GM23338 (cell line): ENCODE measurements at regions not wholly inside any gene's neighbourhood (a gene's known extent, or its start where the extent isn't known, plus 50 kb on each side); places are given as distances from the start of the nearest gene placed in this dataset.

ENCODE experiments used
- ATAC-seq: fragments of 200-7000 bp; cut with Tn5 transposase; 3 replicates; pipeline ENCODE4 v1.9.1; 2020
- DNase-seq: peaks from one replicate; pipeline ENCODE4 v3.0.0-alpha.2; 2015; ENCODE audit warnings: low spot score
- H2AFZ ChIP-seq: fragments of 200-600 bp; sonication (generic); 2 replicates; pipeline ENCODE4 v1.8.0; 2016; ENCODE audit warnings: antibody characterized with exemption, mild to moderate bottlenecking, moderate library complexity
- H3F3A ChIP-seq: fragments of 200-600 bp; sonication (generic); replicated peaks from 2 replicates; pipeline ENCODE4 v1.8.0; 2017; ENCODE audit warnings: antibody characterized with exemption, mixed run types, low read depth
- H3K27ac ChIP-seq: fragments of 200-600 bp; sonication (generic); 2 replicates; pipeline ENCODE4 v1.6.1; 2016; ENCODE audit warnings: low read depth
- H3K27me3 ChIP-seq: fragments of 200-600 bp; sonication (generic); 2 replicates; pipeline ENCODE4 v1.8.0; 2016; ENCODE audit warnings: mild to moderate bottlenecking, mixed run types, moderate library complexity; ENCODE audit not compliant: insufficient read depth
- H3K36me3 ChIP-seq: fragments of 200-600 bp; sonication (generic); 2 replicates; pipeline ENCODE4 v1.8.0; 2016; ENCODE audit warnings: mild to moderate bottlenecking; ENCODE audit not compliant: insufficient read depth
- H3K4me1 ChIP-seq: fragments of 200-600 bp; sonication (generic); 2 replicates; pipeline ENCODE4 v1.8.0; 2016; ENCODE audit warnings: mild to moderate bottlenecking, moderate library complexity; ENCODE audit not compliant: insufficient read depth
- H3K4me2 ChIP-seq: fragments of 200-600 bp; sonication (generic); 2 replicates; pipeline ENCODE4 v1.7.1; 2017; ENCODE audit warnings: mixed run types
- H3K4me3 ChIP-seq: fragments of 200-600 bp; sonication (generic); 2 replicates; pipeline ENCODE4 v1.6.1; 2016; ENCODE audit warnings: mixed run types
- H3K79me2 ChIP-seq: fragments of 200-600 bp; sonication (generic); replicated peaks from 2 replicates; pipeline ENCODE4 v1.8.0; 2017; ENCODE audit warnings: mild to moderate bottlenecking; ENCODE audit not compliant: insufficient read depth
- H3K9me2 ChIP-seq: fragments of 200-600 bp; sonication (generic); 2 replicates; pipeline ENCODE4 v1.8.0; 2017; ENCODE audit not compliant: insufficient read depth
- H4K20me1 ChIP-seq: fragments of 200-600 bp; sonication (generic); replicated peaks from 2 replicates; pipeline ENCODE4 v1.8.0; 2017; ENCODE audit warnings: mild to moderate bottlenecking; ENCODE audit not compliant: insufficient read depth
- H3K27ac Mint-ChIP-seq: 2 replicates; pipeline ENCODE4 v1.8.0; 2020; ENCODE audit warnings: inconsistent platforms, mild to moderate bottlenecking, moderate library complexity, mixed read lengths
- H3K27me3 Mint-ChIP-seq: 3 replicates; pipeline ENCODE4 v1.8.0; 2022; ENCODE audit warnings: low read depth, mild to moderate bottlenecking, moderate library complexity, mixed read lengths, inconsistent platforms; ENCODE audit not compliant: insufficient read depth, poor library complexity
- H3K36me3 Mint-ChIP-seq: 3 replicates; pipeline ENCODE4 v1.8.0; 2021; ENCODE audit warnings: low read depth, mild to moderate bottlenecking, inconsistent platforms, moderate library complexity, mixed read lengths
- H3K4me1 Mint-ChIP-seq: 3 replicates; pipeline ENCODE4 v1.8.0; 2020; ENCODE audit warnings: mild to moderate bottlenecking, inconsistent platforms, mixed read lengths
- H3K4me3 Mint-ChIP-seq: 3 replicates; pipeline ENCODE4 v1.8.0; 2021; ENCODE audit warnings: moderate library complexity, mild to moderate bottlenecking, inconsistent platforms, mixed read lengths
- H3K9me3 Mint-ChIP-seq: 3 replicates; pipeline ENCODE4 v1.8.0; 2020; ENCODE audit warnings: moderate library complexity, mild to moderate bottlenecking, inconsistent platforms, mixed read lengths
- CREB1 ChIP-seq: fragments of 250-450 bp; sonication (Bioruptor Pico); IDR thresholded peaks from 2 replicates; pipeline ENCODE4 v1.5.0; 2020; ENCODE audit warnings: low read depth, mild to moderate bottlenecking, moderate library complexity
- CTCF ChIP-seq, 2 experiments: fragments of 200-600 bp in 1 of 2; sonication (generic) in 1 of 2; conservative IDR thresholded peaks; 2 replicates each; pipeline versions ENCODE4 v1.5.1 to v1.6.1; 2016 to 2017; ENCODE audit warnings: antibody characterized with exemption in 2 of 2, low read depth in 2 of 2, mild to moderate bottlenecking in 2 of 2, moderate library complexity in 1 of 2
- ETS1 ChIP-seq: IDR thresholded peaks from 2 replicates; pipeline ENCODE4 v1.6.1; 2016; ENCODE audit warnings: antibody characterized with exemption
- EZH2 ChIP-seq: fragments of 200-600 bp; sonication (generic); IDR thresholded peaks from one replicate; pipeline ENCODE4 v1.8.0; 2017; ENCODE audit warnings: antibody characterized with exemption, mild to moderate bottlenecking, low read depth; ENCODE audit not compliant: unreplicated experiment
- EZH2phosphoT487 ChIP-seq: fragments of 200-600 bp; sonication (generic); IDR thresholded peaks from one replicate; pipeline ENCODE4 v1.8.1; 2018; ENCODE audit warnings: antibody characterized with exemption; ENCODE audit not compliant: unreplicated experiment
- JUNB ChIP-seq: IDR thresholded peaks from one replicate; pipeline ENCODE4 v1.6.1; 2016; ENCODE audit warnings: antibody characterized with exemption; ENCODE audit not compliant: unreplicated experiment
- NANOG ChIP-seq: IDR thresholded peaks from 2 replicates; pipeline ENCODE4 v1.6.1; 2016; ENCODE audit warnings: antibody characterized with exemption, borderline replicate concordance
- POLR2AphosphoS5 ChIP-seq: IDR thresholded peaks from 2 replicates; pipeline ENCODE4 v1.6.1; 2016; ENCODE audit warnings: antibody characterized with exemption, low read depth
- REST ChIP-seq: IDR thresholded peaks from one replicate; pipeline ENCODE4 v1.6.1; 2018; ENCODE audit warnings: antibody characterized with exemption; ENCODE audit not compliant: unreplicated experiment
- STAT1 ChIP-seq: IDR thresholded peaks from one replicate; pipeline ENCODE4 v1.6.1; 2016; ENCODE audit warnings: antibody characterized with exemption; ENCODE audit not compliant: unreplicated experiment
- ZNF114 ChIP-seq: fragments of 250-450 bp; sonication (Bioruptor Pico); IDR thresholded peaks from 2 replicates; pipeline ENCODE4 v1.5.0; 2020; ENCODE audit warnings: mild to moderate bottlenecking, moderate library complexity
- ZNF331 ChIP-seq: fragments of 250-450 bp; sonication (Bioruptor Pico); IDR thresholded peaks from 2 replicates; pipeline ENCODE4 v1.5.0; 2020; ENCODE audit warnings: low read depth, mild to moderate bottlenecking, moderate library complexity
- ZNF462 ChIP-seq: fragments of 250-450 bp; sonication (Bioruptor Pico); IDR thresholded peaks from 2 replicates; pipeline ENCODE4 v1.5.0; 2020; ENCODE audit warnings: mild to moderate bottlenecking, moderate library complexity

GRCh38 chr1:25045480-25046193, 115.6 kb upstream of the RUNX3 start:
- no peak overlapping the region for H3K4me3 Mint-ChIP-seq
- no peak for TF ChIP-seq ZNF331 (CRISPR knock-in tag)
- TF ChIP-seq ETS1, result no peak
- TF ChIP-seq ZNF114, result no peak
- no peak for TF ChIP-seq EZH2phosphoT487
- TF ChIP-seq CTCF (conservative IDR thresholded peaks at IDR 0.05; ENCODE audit: low read depth in 2 of 2), result no peak
- no peak for TF ChIP-seq STAT1
- no peak for TF ChIP-seq NANOG
- TF ChIP-seq POLR2AphosphoS5, result no peak
- no peak for TF ChIP-seq REST
- TF ChIP-seq ZNF462 (CRISPR knock-in tag), result no peak
- TF ChIP-seq EZH2, result no peak
- TF ChIP-seq CREB1 (CRISPR knock-in tag), result no peak
- TF ChIP-seq JUNB, result no peak
- H3K27ac Mint-ChIP-seq, result no peak overlapping the region

More at GRCh38 chr1:25045480-25046193, 115.6 kb upstream of the RUNX3 start:
- Mint-ChIP-seq H3K27me3 (peaks cover 2% of the 10 kb centered on the region), H3K9me3 (no peaks in the 10 kb centered on the region; the same call in 2 of the 3 replicates), H3K4me1 (no peaks in the 10 kb centered on the region; the same call in 2 of the 3 replicates), H3K36me3 (no peaks in the 10 kb centered on the region)
- no peaks in the 10 kb centered on the region for H3K36me3 ChIP-seq
- no peaks in the 10 kb centered on the region; the same call in 1 of the 2 replicates for H4K20me1 ChIP-seq
- no peaks in the 10 kb centered on the region for H3K9me2 ChIP-seq
- H3K4me1 ChIP-seq, result no peaks in the 10 kb centered on the region
- no peak overlapping the region for H3K27ac ChIP-seq
- H3K4me3 ChIP-seq, result no peak overlapping the region
- H2AFZ ChIP-seq, result no peak overlapping the region
- no peak for DNase-seq
- H3K27me3 ChIP-seq, result no peaks in the 10 kb centered on the region
- H3K79me2 ChIP-seq, result no peaks in the 10 kb centered on the region
- ATAC-seq, result no peak
- H3K4me2 ChIP-seq, result no peak overlapping the region
- no peaks in the 10 kb centered on the region for H3F3A ChIP-seq
